HG03159 (cell line): ENCODE measurements at regions not wholly inside any gene's neighbourhood (a gene's known extent, or its start where the extent isn't known, plus 50 kb on each side); places are given as distances from the start of the nearest gene placed in this dataset.
A peak's percentile ranks its signal among the peaks of the same experiment; 100 is the strongest.

ENCODE experiments used
- ATAC-seq: cut with Tn5 transposase; IDR thresholded peaks from one replicate; pipeline ENCODE4 v1.9.1; 2021; ENCODE audit warnings: mild to moderate bottlenecking, moderate library complexity; ENCODE audit not compliant: unreplicated experiment

- no peak for ATAC-seq
Observed at GRCh38 chrX:147828719-147829118, 83.0 kb upstream of the FMR1 start.

GRCh38 chrX:147832707-147833348 is 78.9 kb upstream of the FMR1 start:
- peak; percentile 95 for ATAC-seq

- ATAC-seq: no peak
Observed at GRCh38 chrX:147838465-147839131, 73.1 kb upstream of the FMR1 start.

GRCh38 chrX:147846676-147847075 is 65.0 kb upstream of the FMR1 start:
- no peak for ATAC-seq

GRCh38 chrX:147847999-147848398 is 63.7 kb upstream of the FMR1 start:
- no peak for ATAC-seq

GRCh38 chrX:147848543-147849443 is 62.9 kb upstream of the FMR1 start:
- ATAC-seq: no peak

- peak; percentile 77 for ATAC-seq
Observed at GRCh38 chrX:147850875-147851274, 60.8 kb upstream of the FMR1 start.

GRCh38 chrX:147853701-147854100 is 58.0 kb upstream of the FMR1 start:
- no peak for ATAC-seq

- no peak for ATAC-seq
Observed at GRCh38 chrX:147859666-147860065, 52.1 kb upstream of the FMR1 start.
